ENCODE measurements at regions not wholly inside any gene's neighbourhood (a gene's known extent, or its start where the extent isn't known, plus 50 kb on each side); places are given as distances from the start of the nearest gene placed in this dataset.

DNA sequence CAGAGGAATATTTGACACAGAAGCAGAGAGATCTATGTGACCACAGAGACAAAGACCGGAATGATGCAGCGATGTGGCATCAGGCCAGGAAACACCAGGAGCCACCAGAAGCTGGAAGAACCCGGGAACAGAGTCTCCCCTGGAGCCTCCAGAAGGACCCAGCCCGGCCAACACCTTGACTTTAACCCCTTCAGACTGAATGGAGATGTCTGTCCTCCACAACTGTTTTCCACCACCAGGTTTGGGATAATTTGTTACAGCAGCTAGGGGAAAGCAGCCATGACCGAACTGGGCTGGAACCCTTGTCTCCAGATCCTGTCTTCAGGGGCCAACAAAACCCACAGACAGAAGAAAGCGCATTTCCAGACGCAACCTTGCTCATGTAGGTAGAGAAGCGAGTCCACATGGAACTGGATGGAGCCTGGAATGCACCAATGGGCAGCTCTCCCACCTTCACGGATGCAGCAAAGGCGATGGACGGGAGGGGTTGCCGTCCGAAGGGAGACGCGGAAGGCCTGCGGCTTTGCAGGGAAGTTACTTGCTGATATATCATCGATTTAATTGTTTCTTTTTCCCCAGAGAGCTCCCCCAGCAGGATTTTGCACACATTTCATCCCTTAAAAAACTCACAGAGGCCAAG is 396.6 kb downstream of the NPHP4 start:
- TF ChIP-seq, protein P1, sequence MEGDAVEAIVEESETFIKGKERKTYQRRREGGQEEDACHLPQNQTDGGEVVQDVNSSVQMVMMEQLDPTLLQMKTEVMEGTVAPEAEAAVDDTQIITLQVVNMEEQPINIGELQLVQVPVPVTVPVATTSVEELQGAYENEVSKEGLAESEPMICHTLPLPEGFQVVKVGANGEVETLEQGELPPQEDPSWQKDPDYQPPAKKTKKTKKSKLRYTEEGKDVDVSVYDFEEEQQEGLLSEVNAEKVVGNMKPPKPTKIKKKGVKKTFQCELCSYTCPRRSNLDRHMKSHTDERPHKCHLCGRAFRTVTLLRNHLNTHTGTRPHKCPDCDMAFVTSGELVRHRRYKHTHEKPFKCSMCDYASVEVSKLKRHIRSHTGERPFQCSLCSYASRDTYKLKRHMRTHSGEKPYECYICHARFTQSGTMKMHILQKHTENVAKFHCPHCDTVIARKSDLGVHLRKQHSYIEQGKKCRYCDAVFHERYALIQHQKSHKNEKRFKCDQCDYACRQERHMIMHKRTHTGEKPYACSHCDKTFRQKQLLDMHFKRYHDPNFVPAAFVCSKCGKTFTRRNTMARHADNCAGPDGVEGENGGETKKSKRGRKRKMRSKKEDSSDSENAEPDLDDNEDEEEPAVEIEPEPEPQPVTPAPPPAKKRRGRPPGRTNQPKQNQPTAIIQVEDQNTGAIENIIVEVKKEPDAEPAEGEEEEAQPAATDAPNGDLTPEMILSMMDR (IDR thresholded peaks at IDR 0.05; ENCODE audit: low read depth, low read length, missing input control): no peak
- TF ChIP-seq, protein P2, sequence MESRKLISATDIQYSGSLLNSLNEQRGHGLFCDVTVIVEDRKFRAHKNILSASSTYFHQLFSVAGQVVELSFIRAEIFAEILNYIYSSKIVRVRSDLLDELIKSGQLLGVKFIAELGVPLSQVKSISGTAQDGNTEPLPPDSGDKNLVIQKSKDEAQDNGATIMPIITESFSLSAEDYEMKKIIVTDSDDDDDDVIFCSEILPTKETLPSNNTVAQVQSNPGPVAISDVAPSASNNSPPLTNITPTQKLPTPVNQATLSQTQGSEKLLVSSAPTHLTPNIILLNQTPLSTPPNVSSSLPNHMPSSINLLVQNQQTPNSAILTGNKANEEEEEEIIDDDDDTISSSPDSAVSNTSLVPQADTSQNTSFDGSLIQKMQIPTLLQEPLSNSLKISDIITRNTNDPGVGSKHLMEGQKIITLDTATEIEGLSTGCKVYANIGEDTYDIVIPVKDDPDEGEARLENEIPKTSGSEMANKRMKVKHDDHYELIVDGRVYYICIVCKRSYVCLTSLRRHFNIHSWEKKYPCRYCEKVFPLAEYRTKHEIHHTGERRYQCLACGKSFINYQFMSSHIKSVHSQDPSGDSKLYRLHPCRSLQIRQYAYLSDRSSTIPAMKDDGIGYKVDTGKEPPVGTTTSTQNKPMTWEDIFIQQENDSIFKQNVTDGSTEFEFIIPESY (IDR thresholded peaks at IDR 0.05): no peak
- TF ChIP-seq JUND (IDR thresholded peaks at IDR 0.05): no peak
- TF ChIP-seq, protein P3, sequence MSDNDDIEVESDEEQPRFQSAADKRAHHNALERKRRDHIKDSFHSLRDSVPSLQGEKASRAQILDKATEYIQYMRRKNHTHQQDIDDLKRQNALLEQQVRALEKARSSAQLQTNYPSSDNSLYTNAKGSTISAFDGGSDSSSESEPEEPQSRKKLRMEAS (IDR thresholded peaks at IDR 0.05): no peak
- no peak for TF ChIP-seq RAD21 (IDR thresholded peaks at IDR 0.05)
- no peak for TF ChIP-seq GABPA (IDR thresholded peaks at IDR 0.05 in 1 of 2, conservative IDR thresholded peaks at IDR 0.05 in 1 of 2)
- TF ChIP-seq, protein P4, sequence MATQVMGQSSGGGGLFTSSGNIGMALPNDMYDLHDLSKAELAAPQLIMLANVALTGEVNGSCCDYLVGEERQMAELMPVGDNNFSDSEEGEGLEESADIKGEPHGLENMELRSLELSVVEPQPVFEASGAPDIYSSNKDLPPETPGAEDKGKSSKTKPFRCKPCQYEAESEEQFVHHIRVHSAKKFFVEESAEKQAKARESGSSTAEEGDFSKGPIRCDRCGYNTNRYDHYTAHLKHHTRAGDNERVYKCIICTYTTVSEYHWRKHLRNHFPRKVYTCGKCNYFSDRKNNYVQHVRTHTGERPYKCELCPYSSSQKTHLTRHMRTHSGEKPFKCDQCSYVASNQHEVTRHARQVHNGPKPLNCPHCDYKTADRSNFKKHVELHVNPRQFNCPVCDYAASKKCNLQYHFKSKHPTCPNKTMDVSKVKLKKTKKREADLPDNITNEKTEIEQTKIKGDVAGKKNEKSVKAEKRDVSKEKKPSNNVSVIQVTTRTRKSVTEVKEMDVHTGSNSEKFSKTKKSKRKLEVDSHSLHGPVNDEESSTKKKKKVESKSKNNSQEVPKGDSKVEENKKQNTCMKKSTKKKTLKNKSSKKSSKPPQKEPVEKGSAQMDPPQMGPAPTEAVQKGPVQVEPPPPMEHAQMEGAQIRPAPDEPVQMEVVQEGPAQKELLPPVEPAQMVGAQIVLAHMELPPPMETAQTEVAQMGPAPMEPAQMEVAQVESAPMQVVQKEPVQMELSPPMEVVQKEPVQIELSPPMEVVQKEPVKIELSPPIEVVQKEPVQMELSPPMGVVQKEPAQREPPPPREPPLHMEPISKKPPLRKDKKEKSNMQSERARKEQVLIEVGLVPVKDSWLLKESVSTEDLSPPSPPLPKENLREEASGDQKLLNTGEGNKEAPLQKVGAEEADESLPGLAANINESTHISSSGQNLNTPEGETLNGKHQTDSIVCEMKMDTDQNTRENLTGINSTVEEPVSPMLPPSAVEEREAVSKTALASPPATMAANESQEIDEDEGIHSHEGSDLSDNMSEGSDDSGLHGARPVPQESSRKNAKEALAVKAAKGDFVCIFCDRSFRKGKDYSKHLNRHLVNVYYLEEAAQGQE (IDR thresholded peaks at IDR 0.05): no peak
- TF ChIP-seq, protein P5, sequence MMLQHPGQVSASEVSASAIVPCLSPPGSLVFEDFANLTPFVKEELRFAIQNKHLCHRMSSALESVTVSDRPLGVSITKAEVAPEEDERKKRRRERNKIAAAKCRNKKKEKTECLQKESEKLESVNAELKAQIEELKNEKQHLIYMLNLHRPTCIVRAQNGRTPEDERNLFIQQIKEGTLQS (IDR thresholded peaks at IDR 0.05): no peak
- no peak for TF ChIP-seq TAF1 (conservative IDR thresholded peaks at IDR 0.05)
- no peak for TF ChIP-seq FOXA1 (IDR thresholded peaks at IDR 0.05)
- TF ChIP-seq EGR1 (IDR thresholded peaks at IDR 0.05; ENCODE audit: low read depth in 2 of 2): no peak
- no peak for TF ChIP-seq SP1 (IDR thresholded peaks at IDR 0.05)
